Ishikawa (cell line): ENCODE measurements at regions not wholly inside any gene's neighbourhood (a gene's known extent, or its start where the extent isn't known, plus 50 kb on each side); places are given as distances from the start of the nearest gene placed in this dataset.

Experiments
- CEBPB ChIP-seq: IDR thresholded peaks from 2 replicates; pipeline ENCODE4 v1.6.1; 2012
- CREB1 ChIP-seq: IDR thresholded peaks from 2 replicates; pipeline ENCODE4 v1.6.1; 2012; ENCODE audit warnings: low read depth
- EGR1 ChIP-seq: IDR thresholded peaks from 2 replicates; pipeline ENCODE4 v1.6.1; 2012
- EP300 ChIP-seq: IDR thresholded peaks from 2 replicates; pipeline ENCODE4 v1.6.1; 2012; ENCODE audit warnings: borderline replicate concordance
- FOXM1 ChIP-seq: IDR thresholded peaks from 2 replicates; pipeline ENCODE4 v1.6.1; 2012; ENCODE audit warnings: low read depth, borderline replicate concordance
- NFIC ChIP-seq: IDR thresholded peaks from 2 replicates; pipeline ENCODE4 v1.6.1; 2012
- RAD21 ChIP-seq: IDR thresholded peaks from 2 replicates; pipeline ENCODE4 v1.6.1; 2012; ENCODE audit warnings: low read depth
- TAF1 ChIP-seq: IDR thresholded peaks from 2 replicates; pipeline ENCODE4 v1.6.1; 2012; ENCODE audit warnings: low read depth, mild to moderate bottlenecking
- TCF12 ChIP-seq: IDR thresholded peaks from 2 replicates; pipeline ENCODE4 v1.6.1; 2012; ENCODE audit warnings: low read depth
- TEAD4 ChIP-seq: IDR thresholded peaks from 2 replicates; pipeline ENCODE4 v1.6.1; 2012
- YY1 ChIP-seq: IDR thresholded peaks from 2 replicates; pipeline ENCODE4 v1.6.1; 2012; ENCODE audit warnings: low read depth
- ZBTB7A ChIP-seq: IDR thresholded peaks from 2 replicates; pipeline ENCODE4 v1.6.1; 2012; ENCODE audit warnings: low read depth
- TF ChIP-seq, protein P1 (sequence below): IDR thresholded peaks from 2 replicates; pipeline ENCODE4 v1.6.1; 2012
- TF ChIP-seq, protein P2 (sequence below): IDR thresholded peaks from 2 replicates; pipeline ENCODE4 v1.6.1; 2012
- TF ChIP-seq, protein P3 (sequence below): IDR thresholded peaks from 2 replicates; pipeline ENCODE4 v1.6.1; 2012; ENCODE audit warnings: low read depth, mild to moderate bottlenecking

DNA sequence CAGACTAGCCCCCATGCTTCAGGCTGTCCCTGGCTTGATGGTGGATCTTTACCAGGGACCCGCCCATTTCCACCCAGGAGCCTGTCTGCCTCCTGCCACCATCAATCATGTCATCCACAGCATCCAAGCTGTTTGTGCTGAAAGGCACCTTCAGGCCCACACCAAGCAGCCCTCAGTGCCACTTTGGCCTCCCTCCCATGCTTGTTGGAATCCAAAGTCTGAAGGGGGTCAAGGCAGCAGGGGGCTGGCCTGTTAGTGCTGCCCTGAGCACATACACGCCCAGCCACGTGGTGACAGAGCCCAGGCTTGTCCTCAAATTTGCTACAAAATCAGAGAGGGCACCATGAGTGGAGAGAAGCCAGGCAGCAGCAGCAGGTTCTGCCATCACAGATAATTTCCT is 1146.8 kb downstream of the FSCB start:
- TF ChIP-seq ZBTB7A (no peak), FOXM1 (no peak), CEBPB (no peak), YY1 (no peak)
- TF ChIP-seq, protein P1, sequence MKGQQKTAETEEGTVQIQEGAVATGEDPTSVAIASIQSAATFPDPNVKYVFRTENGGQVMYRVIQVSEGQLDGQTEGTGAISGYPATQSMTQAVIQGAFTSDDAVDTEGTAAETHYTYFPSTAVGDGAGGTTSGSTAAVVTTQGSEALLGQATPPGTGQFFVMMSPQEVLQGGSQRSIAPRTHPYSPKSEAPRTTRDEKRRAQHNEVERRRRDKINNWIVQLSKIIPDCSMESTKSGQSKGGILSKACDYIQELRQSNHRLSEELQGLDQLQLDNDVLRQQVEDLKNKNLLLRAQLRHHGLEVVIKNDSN = no peak

DNA sequence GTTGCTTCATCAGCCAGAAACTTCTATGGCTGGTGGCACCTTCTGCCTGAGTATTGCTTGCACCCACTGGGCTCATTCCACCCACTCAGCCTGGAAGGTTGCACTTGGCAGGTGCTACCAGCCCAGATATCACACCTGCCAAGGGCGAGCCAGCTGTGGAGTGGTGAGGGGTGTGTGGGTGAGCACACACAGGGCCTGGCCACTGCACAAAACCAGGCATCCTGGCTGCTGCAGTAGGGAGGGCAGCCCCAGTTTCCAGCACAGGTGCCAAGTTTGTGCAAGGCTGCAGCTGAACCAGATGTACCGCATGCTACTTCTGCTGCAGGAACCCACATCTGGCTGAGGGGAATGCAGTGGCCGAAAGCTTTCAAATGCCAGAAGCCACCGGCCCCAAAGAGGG is 1147.8 kb downstream of the FSCB start:
- TF ChIP-seq, protein P2, sequence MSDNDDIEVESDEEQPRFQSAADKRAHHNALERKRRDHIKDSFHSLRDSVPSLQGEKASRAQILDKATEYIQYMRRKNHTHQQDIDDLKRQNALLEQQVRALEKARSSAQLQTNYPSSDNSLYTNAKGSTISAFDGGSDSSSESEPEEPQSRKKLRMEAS = no peak
- TF ChIP-seq YY1 = no peak
- no peak for TF ChIP-seq CREB1
- no peak for TF ChIP-seq FOXM1
- no peak for TF ChIP-seq EGR1
- TF ChIP-seq, protein P1 = no peak
- no peak for TF ChIP-seq TEAD4
- TF ChIP-seq ZBTB7A = no peak
- TF ChIP-seq TAF1 = no peak
- TF ChIP-seq CEBPB = no peak
- no peak for TF ChIP-seq RAD21
- TF ChIP-seq EP300 = no peak
- TF ChIP-seq NFIC = no peak
- TF ChIP-seq, protein P3, sequence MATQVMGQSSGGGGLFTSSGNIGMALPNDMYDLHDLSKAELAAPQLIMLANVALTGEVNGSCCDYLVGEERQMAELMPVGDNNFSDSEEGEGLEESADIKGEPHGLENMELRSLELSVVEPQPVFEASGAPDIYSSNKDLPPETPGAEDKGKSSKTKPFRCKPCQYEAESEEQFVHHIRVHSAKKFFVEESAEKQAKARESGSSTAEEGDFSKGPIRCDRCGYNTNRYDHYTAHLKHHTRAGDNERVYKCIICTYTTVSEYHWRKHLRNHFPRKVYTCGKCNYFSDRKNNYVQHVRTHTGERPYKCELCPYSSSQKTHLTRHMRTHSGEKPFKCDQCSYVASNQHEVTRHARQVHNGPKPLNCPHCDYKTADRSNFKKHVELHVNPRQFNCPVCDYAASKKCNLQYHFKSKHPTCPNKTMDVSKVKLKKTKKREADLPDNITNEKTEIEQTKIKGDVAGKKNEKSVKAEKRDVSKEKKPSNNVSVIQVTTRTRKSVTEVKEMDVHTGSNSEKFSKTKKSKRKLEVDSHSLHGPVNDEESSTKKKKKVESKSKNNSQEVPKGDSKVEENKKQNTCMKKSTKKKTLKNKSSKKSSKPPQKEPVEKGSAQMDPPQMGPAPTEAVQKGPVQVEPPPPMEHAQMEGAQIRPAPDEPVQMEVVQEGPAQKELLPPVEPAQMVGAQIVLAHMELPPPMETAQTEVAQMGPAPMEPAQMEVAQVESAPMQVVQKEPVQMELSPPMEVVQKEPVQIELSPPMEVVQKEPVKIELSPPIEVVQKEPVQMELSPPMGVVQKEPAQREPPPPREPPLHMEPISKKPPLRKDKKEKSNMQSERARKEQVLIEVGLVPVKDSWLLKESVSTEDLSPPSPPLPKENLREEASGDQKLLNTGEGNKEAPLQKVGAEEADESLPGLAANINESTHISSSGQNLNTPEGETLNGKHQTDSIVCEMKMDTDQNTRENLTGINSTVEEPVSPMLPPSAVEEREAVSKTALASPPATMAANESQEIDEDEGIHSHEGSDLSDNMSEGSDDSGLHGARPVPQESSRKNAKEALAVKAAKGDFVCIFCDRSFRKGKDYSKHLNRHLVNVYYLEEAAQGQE = no peak
- no peak for TF ChIP-seq TCF12

DNA sequence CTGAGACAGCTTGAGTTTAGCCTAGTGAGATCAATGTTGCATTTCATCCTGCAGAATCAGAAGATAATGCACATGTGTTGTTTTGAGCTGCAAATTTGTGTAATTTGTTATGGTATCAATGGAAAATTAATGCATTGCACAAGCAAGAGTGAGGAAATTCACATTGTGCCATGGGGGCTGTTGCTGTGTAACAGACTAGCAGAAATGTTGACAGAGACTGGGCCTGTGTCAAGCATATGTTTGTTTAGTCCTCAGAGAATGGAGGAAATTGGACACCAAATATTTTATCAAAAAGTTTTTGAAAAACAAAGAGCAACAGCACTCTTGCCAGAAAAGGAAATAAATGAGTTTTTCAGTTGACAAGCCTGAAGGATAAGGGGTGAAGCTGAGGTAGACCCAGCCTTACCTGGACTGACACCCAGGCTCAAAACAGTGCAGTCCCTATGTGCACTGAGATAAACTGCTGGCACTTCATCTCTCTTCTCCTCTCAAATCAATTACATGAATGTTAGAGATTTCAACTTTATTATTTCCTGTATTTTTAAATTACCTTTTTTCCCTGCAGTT is 1150.0 kb downstream of the FSCB start:
- TF ChIP-seq CREB1 (no peak), ZBTB7A (no peak), EGR1 (no peak), TAF1 (no peak), YY1 (no peak), EP300 (no peak), NFIC (no peak), CEBPB (no peak), TEAD4 (no peak), RAD21 (no peak), TCF12 (no peak), FOXM1 (no peak)
- TF ChIP-seq, protein P2 = no peak
- TF ChIP-seq, protein P3 = no peak
- TF ChIP-seq, protein P1 = no peak

DNA sequence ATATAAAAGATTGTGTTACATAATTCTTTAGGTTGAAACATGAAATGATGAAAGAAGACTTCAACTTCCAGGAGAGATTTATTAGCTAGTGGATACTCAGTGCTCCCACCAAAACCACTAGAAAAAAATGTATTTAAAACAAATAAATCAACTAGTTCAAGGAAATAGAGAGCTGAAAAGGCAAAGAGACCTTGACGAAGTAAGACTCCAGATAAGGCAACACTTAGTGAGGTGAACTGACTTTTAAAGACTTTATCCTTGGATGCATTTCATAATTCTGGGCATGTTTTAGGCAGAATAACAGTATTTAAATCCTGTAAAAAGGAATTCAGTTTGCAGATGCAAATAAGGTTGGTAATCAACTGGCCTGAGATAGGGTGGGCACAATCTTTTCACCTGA is 1150.7 kb downstream of the FSCB start:
- TF ChIP-seq, protein P2 = no peak
- TF ChIP-seq, protein P1 = no peak
- TF ChIP-seq EGR1 (no peak), YY1 (no peak)

DNA sequence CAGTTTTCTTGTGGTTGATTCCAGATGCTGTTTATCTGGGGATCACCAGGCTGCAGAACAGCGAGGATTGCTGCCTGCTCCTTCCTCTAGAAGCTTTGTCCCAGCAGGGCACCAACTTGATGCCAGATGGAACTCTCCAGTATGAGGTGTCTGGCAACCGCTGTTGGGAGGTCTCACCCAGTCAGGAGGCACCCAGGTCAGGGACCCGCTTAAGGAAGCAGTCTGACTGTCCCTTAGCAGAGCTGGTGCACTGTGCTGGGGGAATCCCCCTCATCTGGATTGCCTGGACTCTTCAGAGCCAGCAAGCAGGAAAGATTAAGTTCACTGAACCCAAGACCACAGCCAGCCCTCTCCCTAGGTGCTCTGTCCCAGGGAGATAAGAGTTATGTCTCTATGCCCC is 1165.2 kb downstream of the FSCB start:
- TF ChIP-seq EP300 = no peak
- TF ChIP-seq CEBPB = no peak

DNA sequence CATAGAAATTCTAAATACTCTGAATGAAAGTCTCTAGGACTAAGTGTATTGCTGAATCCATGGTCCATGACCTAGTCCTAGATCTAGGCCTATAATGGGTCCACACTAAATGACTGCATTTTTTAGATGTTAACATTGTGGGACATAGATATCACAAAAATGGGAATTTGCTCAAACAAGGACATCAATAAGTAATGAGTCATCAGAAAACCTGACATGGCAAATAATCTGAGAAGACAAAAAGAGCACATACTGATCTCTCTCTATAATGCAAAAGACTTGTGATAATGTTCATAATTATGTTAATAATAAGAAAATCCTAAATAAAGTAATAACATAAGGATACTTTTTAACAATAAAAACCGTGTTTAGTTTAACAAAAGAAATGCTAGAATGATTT is 1168.4 kb downstream of the FSCB start:
- no peak for TF ChIP-seq TAF1
- TF ChIP-seq, protein P1 = no peak
